Left hindlimb (tissue), 1 donor: ENCODE measurements at regions not wholly inside any gene's neighbourhood (a gene's known extent, or its start where the extent isn't known, plus 50 kb on each side); places are given as distances from the start of the nearest gene placed in this dataset.

Experiments used
- DNase-seq: peaks from one replicate; pipeline ENCODE4 v3.0.0-alpha.2; 2018

DNA sequence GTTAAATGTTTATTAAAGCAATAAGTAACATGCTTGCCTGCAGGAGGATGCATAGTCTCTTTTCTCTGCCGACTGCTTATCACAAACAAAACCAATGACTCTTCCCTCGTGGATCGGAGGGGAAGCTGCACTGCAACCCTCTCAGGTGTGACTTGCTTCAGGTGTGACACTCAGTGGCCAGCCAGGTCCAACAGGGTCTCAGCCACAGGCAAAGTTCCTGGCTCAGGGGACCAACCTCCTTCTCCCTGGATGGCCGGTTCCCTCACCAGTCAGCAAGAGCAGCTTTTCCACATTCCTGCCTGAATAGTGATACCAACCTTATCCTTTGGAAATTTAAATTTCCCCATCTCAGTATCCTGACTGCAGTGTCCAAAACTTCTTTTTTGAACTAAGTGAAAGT lies 383.5 kb downstream of the CMPK2 start:
- DNase-seq, result no peak

DNA sequence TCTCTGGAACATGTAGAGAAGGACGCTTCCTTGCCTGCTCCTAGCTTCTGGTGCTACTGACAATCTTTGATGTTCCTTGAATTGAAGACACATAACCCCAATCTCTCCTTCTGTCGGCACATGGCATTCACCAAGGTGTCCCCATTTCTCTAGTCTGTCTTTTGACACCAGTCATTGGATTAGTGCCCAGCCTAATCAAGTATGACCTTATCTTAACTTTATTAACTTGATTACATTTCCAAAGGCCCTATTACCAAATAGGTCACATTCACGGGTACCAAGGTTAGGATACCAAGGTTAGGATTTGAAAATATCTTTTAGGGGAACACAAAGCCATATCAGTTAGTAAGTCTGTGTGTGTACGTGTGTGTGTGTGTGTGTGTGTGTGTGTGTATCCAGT lies 377.9 kb downstream of the CMPK2 start:
- DNase-seq, result no peak

DNA sequence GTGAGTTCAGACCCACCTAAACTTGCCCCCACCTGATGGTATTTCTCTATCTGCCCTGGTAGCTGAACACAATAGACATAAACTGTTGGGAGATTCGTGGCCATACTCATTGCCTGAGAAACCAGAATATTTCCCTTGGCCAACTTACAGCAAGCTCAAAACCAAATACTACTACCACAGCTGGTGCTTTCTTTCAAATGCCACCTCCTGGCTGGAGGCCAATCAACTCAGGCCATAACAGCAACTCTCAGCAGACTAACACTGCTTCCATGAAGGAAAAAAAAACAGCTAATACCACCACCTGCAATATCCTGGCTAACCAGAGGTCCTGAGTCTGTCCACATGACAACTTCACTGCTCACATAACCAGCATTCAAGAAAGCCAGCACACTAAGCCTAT lies 373.1 kb downstream of the CMPK2 start:
- DNase-seq, result peak; percentile 36

DNA sequence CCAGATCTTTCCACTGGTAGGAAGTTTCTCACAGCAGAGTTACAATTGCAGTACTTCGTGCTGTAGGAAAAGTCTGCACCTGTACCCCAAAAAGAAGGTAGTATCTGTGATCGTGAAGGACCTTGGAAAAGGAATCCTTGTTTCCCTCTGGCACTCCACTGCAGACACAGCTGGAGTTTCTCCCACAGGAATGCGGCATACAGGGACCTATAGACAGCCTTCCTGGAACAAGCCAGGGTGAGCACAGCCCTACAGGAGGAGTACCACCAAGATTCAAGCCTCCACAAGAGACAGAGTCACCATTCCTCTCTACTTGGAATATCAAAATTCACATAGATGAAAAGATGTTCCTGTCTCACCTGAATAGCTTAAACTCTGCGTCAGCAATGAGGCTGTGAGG lies 372.4 kb downstream of the CMPK2 start:
- no peak for DNase-seq

DNA sequence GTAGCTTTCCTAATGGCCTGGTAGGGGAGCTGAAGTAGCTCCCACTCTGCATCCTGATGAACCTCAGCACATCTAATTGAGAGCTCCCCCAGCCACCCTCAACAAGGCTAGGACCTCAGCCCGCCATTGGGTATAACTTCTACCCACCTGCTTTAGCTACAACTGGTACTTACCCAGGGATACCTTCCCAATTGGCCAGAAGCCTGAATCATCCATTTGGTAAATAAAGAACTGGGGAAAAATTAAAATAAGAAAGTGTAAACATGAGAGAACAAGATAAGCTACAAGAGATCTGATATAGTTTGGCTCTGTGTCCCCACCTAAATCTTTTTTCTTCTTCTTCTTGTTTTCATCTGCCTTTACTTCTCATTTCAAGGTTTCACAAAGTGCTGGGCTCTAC lies 372.0 kb downstream of the CMPK2 start:
- DNase-seq, result no peak

DNA sequence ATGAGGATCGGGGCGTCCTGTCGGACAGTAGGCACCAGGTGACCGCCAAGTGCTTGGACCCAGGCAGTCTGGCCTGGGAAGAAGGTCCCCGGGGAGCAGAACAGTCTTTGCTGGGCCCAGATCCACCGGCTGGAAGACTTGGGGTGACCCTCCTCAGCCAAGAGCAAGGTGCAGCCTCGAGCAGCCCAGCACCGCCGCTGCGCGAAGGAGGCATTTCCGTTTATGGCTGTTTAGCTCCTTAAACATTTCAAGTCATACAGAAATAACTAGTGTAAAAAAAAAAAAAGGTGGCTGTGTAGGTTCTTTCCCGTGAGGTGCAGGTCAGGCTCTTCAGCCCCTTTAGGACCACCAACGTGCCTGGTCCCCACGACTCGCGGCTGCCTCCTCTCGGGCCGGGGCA lies 370.2 kb downstream of the CMPK2 start:
- DNase-seq, result no peak

DNA sequence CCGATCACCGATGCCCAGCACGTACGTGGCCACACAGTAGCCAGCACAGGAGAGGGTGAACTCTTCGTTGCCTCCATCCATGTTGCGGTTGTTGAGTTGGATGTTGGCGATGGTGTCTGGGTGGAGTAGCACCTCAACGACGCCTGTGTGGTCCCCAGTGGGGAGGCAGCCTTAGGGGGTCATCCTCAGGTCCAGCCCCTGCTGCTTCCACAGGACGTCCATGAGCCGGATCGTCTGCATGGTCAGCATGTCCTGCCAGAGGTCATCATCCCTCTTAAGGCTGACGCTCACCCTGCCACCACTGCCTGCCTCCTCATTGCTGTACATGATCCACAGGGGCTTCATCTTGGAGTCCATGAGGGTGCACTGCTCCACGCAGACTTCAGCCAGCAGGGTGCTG lies 369.3 kb downstream of the CMPK2 start:
- DNase-seq, result no peak

DNA sequence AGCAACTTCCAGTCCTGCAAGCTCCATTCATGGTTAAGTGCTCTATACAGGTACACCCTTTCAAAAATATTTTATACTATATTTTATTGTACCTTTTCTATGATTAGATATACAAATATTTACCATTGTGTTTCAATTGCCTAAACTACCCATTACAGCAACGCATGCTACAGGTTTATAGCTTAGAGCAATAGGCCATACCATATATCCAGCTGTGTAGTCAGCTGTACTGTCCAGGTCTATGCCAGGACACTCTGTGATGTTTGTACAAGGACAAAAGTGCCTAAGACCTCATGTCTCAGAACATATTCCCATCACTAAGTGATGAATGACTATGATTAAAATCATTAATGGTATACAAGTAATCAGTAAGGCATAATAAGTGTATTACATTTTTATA lies 368.7 kb downstream of the CMPK2 start:
- no peak for DNase-seq

DNA sequence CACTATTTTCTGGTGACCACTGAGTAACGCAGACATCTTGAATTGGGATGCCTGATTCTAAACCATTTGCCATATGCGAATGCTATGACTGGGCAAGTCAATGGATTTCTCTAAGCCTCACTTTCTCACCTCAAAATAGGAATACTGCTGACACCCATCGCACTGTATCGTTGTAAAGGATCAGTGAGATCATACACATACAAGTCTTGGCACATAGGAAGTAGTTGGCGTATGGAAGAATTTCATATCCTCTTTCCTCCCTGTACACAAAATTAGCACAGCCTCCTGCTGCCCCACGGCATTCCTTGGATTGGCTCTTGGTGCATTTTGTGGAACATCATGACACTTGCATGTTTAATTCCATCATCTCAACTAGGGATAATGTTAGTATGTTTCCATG lies 366.9 kb downstream of the CMPK2 start:
- no peak for DNase-seq

DNA sequence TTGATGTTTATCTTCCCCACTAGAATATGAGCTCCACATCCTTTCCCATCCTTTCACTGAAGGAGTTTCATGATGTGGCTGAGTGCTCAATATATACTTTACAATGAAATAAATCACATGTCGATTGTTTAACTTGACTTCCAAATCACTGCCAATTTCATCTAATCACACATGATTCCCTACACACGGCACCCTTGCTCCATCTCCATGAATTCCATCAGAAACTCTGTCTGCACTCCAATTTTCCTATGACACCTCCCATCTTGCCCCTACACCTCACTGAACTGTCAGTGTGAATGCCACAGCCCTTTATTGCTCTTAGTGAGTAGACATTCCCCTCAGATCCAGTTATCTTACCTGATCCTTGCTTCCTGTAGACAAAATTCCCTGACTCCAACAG lies 366.0 kb downstream of the CMPK2 start:
- DNase-seq, result no peak

DNA sequence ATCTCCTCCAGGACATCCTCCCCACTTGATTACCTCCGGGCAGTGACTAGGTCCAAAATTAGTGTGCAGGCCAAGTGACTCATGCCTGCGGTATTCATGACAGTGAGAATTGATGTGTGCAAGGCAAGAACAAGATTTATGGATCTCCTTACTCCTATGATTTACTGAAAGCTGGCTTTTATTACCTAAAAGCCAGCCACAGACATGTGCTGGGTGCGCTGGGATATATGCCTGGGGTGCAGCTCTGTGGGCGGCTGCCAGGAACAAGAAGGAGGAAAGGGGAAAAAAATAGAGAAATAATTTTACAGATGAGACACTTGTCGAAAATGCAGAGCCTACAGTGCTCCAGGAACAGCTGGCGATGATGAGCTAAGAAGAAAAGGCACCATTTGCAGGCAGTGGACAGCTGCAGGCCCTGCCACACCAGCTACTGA lies 359.3 kb downstream of the CMPK2 start:
- DNase-seq, result peak; percentile 34

DNA sequence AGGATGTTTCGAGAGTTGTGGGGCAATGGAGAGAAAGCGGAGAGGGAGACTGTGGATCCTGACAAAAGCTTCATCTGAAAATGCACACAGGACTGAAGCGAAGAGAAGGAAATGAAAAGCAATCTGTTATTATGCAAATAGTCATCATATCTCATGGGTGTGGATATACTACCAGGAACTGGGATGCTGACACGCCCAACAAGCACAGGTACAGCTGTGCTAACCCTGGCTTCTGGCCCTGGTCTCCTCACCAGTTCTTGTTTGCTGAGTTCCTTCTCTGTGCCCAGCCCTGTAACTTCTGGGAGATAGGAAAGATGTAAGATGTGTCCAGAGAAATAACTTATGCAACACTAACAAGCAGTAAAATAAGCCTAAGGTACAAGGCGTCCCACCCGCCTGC lies 358.8 kb downstream of the CMPK2 start:
- no peak for DNase-seq

DNA sequence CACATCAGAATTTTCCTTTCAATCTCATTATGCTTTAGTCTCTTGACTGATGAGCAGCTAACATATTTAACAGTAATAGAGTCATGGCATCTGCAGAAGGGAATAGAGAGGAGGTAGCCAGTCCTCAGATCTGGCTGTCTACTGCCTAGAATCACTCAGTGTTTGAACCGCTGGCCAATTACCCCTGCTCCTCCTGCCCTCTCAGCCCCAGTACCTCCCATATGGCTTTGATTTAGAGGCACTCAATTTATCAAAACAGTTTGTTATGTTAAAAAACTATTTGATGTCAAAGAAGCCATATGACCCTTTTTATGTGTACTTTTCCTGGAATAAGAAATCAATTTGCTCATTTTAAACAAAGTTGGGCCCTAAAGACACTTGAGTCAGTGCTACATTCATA lies 355.2 kb downstream of the CMPK2 start:
- DNase-seq, result no peak

DNA sequence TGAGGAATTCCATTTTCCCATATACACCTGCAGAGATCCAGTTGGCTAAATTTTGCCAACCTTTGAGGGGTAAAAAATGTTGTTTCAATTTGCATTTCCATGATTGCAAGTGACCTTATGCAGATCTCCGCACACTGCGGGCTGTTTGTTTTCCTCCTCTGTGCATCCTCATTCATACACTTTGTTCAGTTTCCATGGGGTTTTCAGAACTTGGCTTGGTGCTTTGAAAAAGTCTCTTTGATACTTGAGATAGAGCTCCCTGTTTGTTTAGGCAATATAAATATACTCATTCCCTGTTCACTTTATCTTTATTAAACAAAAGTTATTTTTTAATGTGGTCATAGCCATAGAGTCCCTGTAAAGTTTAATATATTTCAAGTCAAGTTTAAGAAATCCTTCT lies 353.1 kb downstream of the CMPK2 start:
- no peak for DNase-seq

DNA sequence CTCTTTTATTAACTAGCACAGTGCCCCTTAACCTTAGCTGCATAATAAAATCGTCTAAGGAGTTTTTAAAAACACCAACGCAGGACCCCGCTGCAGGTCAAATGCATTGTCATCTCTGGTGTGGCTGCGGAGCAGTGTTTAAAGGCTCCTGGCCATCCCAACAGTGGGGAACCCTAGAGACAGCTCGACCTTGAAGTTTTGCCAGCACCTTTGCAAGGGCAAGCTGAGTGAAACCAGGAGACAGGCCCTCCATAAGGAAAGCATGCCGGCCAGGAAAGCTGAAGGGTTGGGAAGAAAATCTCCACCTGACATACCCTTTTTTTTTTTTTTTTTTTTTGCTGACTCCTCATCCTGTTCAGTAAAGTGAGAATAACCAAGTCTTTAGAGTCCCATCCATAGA lies 349.0 kb downstream of the CMPK2 start:
- no peak for DNase-seq

DNA sequence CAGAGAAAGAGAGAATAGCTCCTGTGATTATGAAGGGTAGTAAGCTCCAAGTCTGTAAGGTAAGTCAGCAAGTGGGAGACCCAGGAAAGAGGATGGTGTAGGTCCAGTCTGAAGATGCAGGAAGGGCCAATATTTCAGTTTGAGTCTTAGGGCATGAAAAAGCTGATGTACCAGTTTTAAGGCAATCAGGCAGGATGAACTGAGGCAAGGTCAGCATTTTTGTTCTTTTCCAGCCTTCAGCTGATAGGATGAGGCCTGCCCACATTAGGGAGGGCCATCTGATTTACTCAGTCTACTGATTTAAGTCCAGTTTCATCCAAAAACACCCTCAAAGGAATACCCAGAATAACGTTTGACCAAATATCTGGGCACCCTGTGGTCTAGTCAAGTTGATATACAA lies 347.3 kb downstream of the CMPK2 start:
- DNase-seq, result no peak

DNA sequence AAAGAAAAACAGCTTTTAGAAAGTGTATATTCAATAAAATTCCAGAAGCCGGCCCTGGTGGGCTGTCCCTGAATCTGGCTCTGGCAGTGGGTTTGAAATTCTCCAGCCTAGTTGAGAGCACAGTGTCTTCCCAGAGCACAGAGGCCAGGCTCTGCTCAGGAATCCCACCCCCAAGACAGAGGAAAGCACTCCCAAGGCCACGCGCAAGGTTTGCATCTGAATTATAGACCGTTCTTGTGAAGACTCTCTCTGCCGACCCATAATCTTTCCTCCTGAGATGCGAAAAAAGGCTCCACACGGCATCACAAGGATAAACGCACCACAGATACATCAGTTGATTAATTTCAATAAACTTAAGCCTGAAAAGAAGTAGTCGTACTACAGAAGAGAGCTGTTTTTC lies 342.2 kb downstream of the CMPK2 start:
- no peak for DNase-seq

DNA sequence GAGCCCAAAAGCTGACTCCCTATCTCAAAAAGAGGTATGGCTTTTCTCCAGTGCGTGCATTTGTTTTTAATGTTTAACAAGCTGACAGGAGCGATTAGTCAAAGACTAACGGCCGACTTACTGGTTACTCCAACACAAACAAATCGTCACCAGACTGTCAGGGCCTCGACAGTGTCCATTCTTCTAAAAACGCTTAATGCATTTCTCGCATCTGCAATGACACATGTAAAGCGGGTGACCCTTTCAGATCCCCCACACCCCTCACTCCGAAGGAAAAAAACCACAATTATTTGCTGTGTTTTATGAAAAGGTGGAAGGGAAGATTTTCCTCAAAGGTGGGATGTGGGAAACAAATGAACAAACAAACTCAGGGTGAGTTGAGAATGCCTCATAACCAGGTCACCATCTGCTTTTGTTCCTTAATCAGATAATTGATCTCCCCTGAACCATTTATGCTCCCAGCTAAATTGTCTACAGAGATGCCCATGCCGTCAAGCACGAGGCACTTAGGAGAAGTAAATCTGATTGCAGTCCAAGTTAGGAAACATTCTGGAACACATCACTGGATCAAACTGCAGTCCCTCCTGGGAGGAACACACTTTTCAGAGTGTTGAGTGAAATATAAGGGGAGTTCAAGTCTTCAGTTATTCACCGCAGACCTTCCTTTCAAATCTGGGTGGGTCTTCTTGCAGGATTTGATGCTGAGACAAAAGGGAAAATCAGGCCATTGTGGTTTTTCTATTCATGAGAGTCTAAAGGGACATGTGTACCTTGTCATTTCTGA lies 340.8 kb downstream of the CMPK2 start:
- DNase-seq, result no peak

DNA sequence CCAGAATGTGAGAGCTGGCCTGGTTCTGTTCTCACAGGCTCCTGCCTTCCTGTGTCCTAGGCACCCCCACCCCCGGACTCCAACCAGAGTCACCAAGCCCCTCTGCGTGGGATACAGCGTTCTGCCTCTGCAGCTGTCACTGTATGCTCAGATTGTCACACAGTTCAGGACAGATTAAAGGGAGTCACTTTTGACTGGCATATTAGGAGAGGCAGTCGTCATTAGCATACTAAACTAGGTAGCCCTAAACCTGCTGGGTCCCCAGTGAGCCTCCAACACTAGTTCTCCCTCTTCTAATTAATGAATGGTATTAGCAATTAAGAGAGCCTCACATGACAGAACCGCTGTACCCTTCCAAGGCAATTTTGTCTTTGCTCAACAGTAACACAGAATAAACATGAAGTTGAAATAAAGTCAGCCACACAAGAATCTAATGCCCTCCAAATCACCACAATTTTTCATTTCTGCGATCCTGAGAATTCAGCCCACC lies 340.2 kb downstream of the CMPK2 start:
- DNase-seq, result no peak

DNA sequence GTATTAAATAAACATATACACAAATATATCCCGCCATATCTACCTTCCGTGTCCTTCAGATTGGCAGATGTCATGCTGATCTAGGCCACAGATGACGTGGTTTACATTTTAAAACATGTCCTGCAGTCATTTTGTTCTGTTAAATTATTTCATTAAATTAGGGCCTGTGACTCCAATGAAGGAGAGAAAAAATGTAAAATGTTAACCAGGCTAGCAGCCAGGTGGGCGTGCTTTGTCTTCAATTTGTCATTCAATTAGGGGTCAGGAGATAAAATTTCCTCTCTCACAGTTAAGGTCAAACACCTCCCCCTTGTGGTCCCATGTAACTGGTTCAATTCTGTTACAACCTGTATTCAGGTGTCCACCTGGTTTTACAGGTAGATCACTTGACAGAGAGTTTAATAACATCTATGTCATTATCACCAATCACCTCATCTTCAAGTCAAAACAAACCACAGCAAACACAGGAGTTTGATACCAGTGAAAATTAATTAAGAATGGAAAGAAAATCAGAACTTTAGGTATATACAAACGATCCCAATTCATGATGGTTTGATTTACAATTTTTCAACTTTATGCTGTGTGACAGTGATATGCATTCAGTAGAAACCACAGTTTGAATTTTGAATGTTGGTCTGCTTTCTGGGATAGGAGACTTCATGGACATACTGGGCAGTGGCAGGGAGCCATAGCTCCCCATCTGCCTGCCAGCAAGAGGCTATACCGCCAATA lies 339.4 kb downstream of the CMPK2 start:
- DNase-seq, result no peak

DNA sequence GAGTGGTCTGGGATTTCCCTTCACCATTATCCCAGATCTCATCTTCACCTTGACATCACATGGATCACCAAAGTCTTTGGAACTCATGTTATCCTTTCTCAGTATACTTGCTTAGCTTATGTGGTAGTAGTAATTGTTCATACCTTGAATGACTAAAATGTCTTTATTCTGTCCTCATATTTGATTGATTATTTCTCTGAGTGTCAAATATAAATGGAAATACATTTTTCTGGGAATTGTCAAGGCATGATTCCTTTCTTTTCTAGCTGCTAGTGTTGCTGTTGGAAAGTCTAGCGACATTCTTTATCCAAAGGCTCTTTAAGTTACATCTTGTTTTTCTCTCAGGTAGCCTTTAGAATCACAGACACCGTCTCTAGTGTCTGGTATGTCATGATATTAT lies 334.4 kb downstream of the CMPK2 start:
- no peak for DNase-seq

DNA sequence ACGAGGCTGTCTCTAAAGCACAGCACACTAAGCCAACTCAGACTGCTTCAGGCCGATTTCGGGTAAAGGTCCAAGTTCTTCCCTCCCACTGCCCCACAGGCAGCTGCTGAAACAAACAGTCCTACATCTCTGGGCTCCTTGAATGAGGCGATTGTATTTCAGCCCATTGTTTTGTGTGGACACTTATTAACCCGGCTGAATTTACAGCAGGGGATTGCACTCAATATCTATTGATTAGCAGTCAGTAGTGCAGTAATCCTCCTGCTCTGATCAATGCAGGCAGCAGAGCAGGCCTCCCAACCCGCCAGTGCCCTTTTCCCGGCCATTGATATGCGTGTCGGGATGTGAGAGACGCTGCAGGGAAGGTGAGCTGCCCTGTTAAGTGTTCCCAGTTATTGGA lies 330.1 kb downstream of the CMPK2 start:
- DNase-seq, result no peak

DNA sequence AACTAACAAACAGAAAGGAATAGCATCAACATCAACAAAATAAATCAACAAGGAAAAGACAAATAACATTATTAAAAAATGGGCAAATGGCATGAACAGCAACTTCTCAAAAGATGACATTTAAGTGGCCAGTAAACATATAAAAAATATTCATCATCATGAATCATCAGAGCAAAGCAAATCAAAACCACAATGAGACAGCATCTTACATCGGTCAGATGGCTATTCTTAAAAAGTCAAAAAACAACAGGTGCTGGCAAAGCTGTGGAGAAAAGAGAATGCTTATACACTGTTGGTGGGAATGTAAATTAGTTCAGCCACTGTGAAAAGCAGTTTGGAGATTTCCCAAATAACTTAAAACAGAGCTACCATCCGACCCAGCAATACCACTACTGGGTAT lies 327.1 kb downstream of the CMPK2 start:
- DNase-seq, result no peak

DNA sequence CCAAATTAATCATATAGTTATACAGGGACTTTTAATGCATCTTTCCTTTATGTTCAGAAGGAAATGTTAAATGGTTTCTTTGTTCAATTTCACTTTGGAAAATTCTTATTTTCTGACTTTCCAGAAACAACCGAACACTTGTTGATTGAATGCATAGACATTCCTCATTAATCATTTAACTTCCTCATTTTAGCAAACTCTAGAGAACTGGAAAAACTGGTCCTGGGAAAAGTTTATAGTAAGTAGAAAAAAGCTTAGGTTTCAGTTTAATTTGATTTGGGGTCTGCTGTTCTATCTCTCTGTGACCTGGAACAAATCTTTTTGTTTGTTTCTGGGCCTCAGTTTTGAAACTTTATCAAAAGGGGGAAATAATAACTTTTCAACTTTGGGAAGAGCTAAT lies 320.4 kb downstream of the CMPK2 start:
- DNase-seq, result no peak

DNA sequence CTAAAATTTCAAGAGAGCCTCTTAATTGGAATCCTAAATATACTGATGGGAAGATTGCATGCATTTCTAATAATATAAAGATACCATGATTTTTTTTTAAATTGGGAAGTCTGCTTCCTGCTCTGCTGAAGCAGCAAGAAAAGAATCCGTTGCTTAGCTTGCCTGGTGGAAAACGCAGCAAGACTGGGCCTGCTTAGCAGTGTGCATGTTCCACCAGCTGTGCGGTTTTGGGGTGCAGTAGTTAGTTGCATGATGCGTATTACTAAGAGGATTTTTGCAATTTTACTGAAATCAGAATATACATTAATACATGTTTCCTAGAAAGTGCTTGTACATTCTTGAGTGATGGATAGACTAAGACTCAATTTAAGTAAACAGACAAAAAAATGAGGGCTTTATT lies 319.9 kb downstream of the CMPK2 start:
- no peak for DNase-seq
